Mesodermal cell (in vitro differentiated cells): ENCODE measurements at regions not wholly inside any gene's neighbourhood (a gene's known extent, or its start where the extent isn't known, plus 50 kb on each side); places are given as distances from the start of the nearest gene placed in this dataset.

ENCODE experiments used
- H3K27ac ChIP-seq: 2 replicates; pipeline ENCODE4 v1.7.0; 2013; ENCODE audit warnings: mild to moderate bottlenecking, low read depth, low read length, moderate library complexity; ENCODE audit not compliant: severe bottlenecking
- H3K36me3 ChIP-seq: 2 replicates; pipeline ENCODE4 v1.7.1; 2013; ENCODE audit warnings: mild to moderate bottlenecking, low read length, moderate library complexity; ENCODE audit not compliant: control insufficient read depth, insufficient read depth
- H3K4me1 ChIP-seq: one replicate; pipeline ENCODE4 v1.7.1; 2013; ENCODE audit warnings: mild to moderate bottlenecking, low read length; ENCODE audit not compliant: insufficient read depth, control insufficient read depth, poor library complexity, severe bottlenecking
- H3K4me3 ChIP-seq: 2 replicates; pipeline ENCODE4 v1.7.0; 2013; ENCODE audit warnings: low read length, control low read depth, mild to moderate bottlenecking; ENCODE audit not compliant: insufficient read depth, poor library complexity, severe bottlenecking; ENCODE audit errors: extremely low read depth
- H3K9me3 ChIP-seq: 2 replicates; pipeline ENCODE4 v1.7.1; 2013; ENCODE audit warnings: mild to moderate bottlenecking, low read length, moderate library complexity; ENCODE audit not compliant: control insufficient read depth
- WGBS, 2 experiments: methylation state at CpG; one replicate each; pipeline ENCODE4 v1.1.5; 2013; ENCODE audit warnings: missing lambda C conversion rate in 2 of 2; ENCODE audit not compliant: insufficient coverage in 2 of 2; 5-methylcytosine and 5-hydroxymethylcytosine counted together

- H3K4me1 ChIP-seq: peaks cover 3% of the 10 kb centered on the region
- no peaks in the 10 kb centered on the region for H3K36me3 ChIP-seq
- H3K27ac ChIP-seq: no peak overlapping the region
- no peak overlapping the region for H3K4me3 ChIP-seq
- H3K9me3 ChIP-seq: no peaks in the 10 kb centered on the region
- WGBS, 2 experiments: 92 to 100% methylated on average over 2 of the region's 4 CpGs
Observed at GRCh38 chr2:217113491-217113890, 253.6 kb upstream of the TNP1 start.

GRCh38 chr2:217110550-217110949, 250.7 kb upstream of the TNP1 start:
- no peaks in the 10 kb centered on the region for H3K36me3 ChIP-seq
- H3K9me3 ChIP-seq: no peaks in the 10 kb centered on the region
- no peak overlapping the region for H3K27ac ChIP-seq
- WGBS, 2 experiments: 90 to 100% methylated on average over 1 to 2 of the region's 3 CpGs
- no peak overlapping the region for H3K4me3 ChIP-seq
- H3K4me1 ChIP-seq: peaks cover 11% of the 10 kb centered on the region

DNA sequence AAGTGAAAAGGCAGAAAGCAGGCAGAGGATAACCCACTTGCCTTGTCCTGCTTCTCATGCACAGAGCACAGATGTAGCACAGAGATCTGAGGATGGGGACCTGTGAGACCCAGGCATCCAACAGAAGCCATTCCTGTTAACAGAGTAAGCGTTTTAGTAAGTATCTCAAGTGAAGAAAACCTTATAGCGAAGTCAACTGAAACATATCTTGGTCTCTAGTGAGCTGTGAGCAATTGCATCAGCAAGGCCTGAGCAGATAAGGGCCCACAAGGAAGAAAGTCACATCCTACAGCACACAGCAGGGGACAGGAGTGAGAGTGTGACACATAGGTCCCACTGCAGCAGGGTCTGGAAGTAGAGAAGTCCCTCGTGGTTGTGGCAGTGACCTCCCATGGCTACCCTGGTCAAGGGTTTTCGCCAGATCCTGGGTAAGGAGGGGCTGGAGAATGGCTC, 248.7 kb upstream of the TNP1 start:
- H3K27ac ChIP-seq: no peak overlapping the region
- peaks cover 30% of the 10 kb centered on the region for H3K4me1 ChIP-seq
- WGBS, 2 experiments: 72 to 75% methylated on average over 2 to 4 of the region's 4 CpGs
- H3K9me3 ChIP-seq: no peaks in the 10 kb centered on the region
- H3K36me3 ChIP-seq: no peaks in the 10 kb centered on the region
- H3K4me3 ChIP-seq: no peak overlapping the region

GRCh38 chr2:217108086-217108485, 248.2 kb upstream of the TNP1 start:
- H3K27ac ChIP-seq: no peak overlapping the region
- peaks cover 36% of the 10 kb centered on the region for H3K4me1 ChIP-seq
- H3K4me3 ChIP-seq: no peak overlapping the region
- no peaks in the 10 kb centered on the region for H3K36me3 ChIP-seq
- H3K9me3 ChIP-seq: no peaks in the 10 kb centered on the region

DNA sequence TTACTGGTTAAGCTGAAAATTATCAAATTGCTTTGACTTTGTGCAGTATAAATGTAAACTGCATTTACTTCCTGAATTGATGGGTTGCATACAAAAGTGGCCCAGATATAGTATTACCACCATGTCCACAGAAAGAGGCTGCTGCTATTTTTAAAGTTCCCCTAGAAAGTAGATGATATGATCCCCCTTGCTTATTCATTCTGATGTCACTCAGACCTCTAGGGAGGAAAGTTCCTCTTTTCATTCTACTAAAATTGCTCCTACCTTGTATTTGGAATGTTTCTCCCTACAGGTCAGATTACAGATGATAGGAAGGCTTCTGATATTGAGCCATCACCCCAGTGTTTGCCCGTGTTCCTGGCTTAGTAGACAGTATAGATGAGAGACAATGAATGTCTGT, 247.6 kb upstream of the TNP1 start:
- 88% methylated on average over 1 of the region's 1 CpG; no CpG with 5 or more reads in 1 of the 2 experiments for WGBS, 2 experiments
- Histone ChIP-seq H3K4me3 (no peak overlapping the region), H3K9me3 (no peaks in the 10 kb centered on the region), H3K36me3 (no peaks in the 10 kb centered on the region), H3K27ac (no peak overlapping the region), H3K4me1 (peaks cover 39% of the 10 kb centered on the region)

- Histone ChIP-seq H3K9me3 (no peaks in the 10 kb centered on the region), H3K4me1 (peaks cover 39% of the 10 kb centered on the region), H3K27ac (peak overlapping the region; percentile 94), H3K36me3 (no peaks in the 10 kb centered on the region), H3K4me3 (no peak overlapping the region)
- 69 to 70% methylated on average over 3 of the region's 3 CpGs for WGBS, 2 experiments
Observed at GRCh38 chr2:217106650-217107014, 246.8 kb upstream of the TNP1 start.

DNA sequence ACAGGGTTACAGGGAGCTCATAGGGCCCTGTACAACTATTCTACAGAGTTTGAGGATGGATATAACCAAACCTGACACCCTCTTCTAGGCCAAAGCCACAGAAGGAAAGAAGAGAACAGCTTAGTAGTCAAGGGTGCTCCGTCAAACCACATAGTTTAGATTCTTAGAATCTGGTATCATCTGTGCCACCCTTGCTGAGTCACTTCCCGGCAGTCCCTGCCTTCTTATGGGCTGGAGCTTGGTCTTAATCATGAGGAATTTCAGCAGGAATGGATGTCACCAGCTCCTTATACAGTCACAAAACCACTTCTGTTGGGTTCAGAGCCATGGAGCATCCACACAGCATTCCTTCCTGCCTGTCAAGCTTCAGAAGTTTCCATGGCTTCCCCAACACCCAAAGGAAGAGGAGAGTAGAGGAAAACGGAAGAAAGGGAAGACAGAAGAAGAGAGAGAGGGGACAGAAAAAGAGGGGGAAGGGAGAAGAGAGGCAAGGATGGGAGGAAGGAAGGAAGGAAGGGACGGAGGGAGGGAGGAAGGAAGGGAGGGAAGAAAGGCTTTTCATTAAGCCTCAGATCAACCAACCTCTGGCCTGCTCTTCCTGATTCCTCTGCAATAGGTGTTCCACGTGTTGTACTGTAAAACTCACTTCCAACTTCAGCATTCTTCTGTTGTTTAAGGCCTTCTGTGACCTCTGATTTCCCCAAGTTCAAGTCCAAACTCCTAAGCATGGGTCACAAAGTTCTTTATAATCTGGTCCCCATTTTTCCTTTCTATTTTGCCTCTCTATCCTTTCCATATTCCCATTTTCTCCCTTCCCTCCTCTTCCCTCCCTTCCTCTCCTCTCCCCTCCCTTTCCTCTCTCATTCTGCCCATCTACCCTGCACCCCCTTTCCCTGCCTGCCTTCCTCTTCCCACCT, 246.1 kb upstream of the TNP1 start:
- Histone ChIP-seq H3K4me3 (no peak overlapping the region), H3K27ac (peak overlapping the region; percentile 94), H3K9me3 (no peaks in the 10 kb centered on the region), H3K36me3 (no peaks in the 10 kb centered on the region), H3K4me1 (peaks cover 39% of the 10 kb centered on the region)
- WGBS, 2 experiments: 65 to 86% methylated on average over 2 to 3 of the region's 5 CpGs

DNA sequence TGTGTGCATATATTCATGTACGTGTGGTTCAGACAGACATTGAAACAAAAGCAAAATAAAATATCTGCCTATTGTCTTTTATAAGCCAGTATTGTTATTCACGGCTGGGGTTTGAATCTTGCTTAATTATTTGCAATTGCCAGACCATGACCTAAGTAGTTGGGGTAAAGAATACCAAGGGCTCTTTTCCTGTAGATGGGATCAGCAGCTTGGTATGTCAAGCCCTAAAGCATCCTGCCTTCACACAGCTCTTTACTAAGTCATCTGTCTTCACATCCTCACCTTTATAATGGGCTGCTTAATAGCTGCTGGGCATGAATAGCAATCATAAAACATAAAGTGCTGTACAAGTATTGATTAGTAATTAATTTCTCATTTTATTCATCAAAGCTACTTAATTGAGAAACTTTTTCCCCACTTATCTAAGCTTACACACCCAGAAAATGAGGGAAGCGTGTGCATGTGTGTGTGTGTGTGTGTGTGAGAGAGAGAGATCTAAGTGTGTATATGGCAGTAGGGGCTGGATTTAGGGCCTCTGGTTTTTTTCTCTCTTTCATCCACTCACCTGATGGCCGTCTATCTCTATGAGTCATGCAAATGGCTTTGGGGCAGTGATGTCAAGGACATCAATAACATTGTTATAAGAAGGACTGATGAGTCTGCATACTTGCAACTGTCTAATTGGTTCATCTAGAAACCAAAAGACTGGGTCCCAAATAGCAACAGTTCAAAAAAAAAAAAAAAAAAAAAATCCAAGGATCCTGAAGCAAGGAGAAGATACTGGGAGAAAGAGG, 244.1 kb upstream of the TNP1 start:
- WGBS, 2 experiments: no CpG with 5 or more reads among the region's 4 CpGs

DNA sequence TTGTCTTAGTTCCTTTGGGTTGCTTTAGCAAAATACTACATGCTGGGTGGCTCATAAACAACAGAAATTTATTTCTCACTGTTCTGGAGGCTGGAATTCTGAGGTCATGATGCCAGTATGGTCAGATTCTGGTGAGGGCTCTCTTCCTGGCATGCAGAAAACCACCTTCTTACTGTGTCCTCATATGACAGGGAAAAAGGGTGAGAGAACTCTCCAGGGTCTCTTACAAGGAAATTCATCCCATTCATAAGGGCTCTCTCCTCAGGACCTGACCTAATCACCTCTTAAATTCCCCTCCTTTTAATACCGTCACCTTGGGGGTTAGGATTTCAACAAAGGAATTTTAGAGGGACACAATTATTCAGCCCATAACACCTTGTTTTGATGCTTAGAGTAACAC, 243.1 kb upstream of the TNP1 start:
- H3K4me3 ChIP-seq: no peak overlapping the region
- H3K27ac ChIP-seq: no peak overlapping the region
- no peaks in the 10 kb centered on the region for H3K36me3 ChIP-seq
- no peaks in the 10 kb centered on the region for H3K9me3 ChIP-seq
- WGBS, 2 experiments: no CpG with 5 or more reads among the region's 1 CpG
- peaks cover 39% of the 10 kb centered on the region for H3K4me1 ChIP-seq

More for the DNA sequence above, 244.1 kb upstream of the TNP1 start:
- no peaks in the 10 kb centered on the region for H3K36me3 ChIP-seq
- peaks cover 39% of the 10 kb centered on the region for H3K4me1 ChIP-seq
- no peak overlapping the region for H3K4me3 ChIP-seq
- no peaks in the 10 kb centered on the region for H3K9me3 ChIP-seq
- H3K27ac ChIP-seq: peak overlapping the region; percentile 52

- Histone ChIP-seq H3K27ac (no peak overlapping the region), H3K4me1 (peaks cover 32% of the 10 kb centered on the region), H3K36me3 (no peaks in the 10 kb centered on the region), H3K4me3 (no peak overlapping the region), H3K9me3 (no peaks in the 10 kb centered on the region)
- 100% methylated on average over 4 to 5 of the region's 6 CpGs for WGBS, 2 experiments
Observed at GRCh38 chr2:217101972-217102371, 242.1 kb upstream of the TNP1 start.

GRCh38 chr2:217099561-217099960, 239.7 kb upstream of the TNP1 start:
- Histone ChIP-seq H3K4me1 (peaks cover 18% of the 10 kb centered on the region), H3K36me3 (no peaks in the 10 kb centered on the region), H3K27ac (no peak overlapping the region), H3K9me3 (no peaks in the 10 kb centered on the region), H3K4me3 (no peak overlapping the region)
